ENCODE measurements at regions not wholly inside any gene's neighbourhood (a gene's known extent, or its start where the extent isn't known, plus 50 kb on each side); places are given as distances from the start of the nearest gene placed in this dataset.
A peak's percentile ranks its signal among the peaks of the same experiment; 100 is the strongest.

DNA sequence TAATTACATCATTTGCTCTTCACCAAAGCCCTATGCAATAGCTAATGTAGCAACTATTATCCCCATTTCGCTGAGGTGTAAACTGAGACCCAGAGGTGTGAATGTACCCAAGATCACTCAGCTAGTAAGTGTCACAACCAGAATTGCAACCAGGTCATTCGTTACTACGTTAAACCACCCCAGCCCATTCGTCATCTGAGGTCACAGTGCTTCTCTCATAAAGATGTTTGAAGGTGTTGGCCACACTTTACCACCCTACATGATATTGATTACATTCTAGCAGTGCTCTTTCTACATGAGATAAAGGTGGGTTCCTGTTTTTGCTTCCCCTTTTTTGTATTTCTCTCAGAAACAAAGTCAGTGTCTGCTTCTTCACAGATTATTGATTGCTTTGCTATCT, 195.3 kb downstream of the ZBTB18 start:
- Histone ChIP-seq H3K9me3 (no peaks in the 10 kb centered on the region), H3K4me3 (no peak overlapping the region), H3K36me3 (no peaks in the 10 kb centered on the region), H3K27ac (no peak overlapping the region), H3K27me3 (no peaks in the 10 kb centered on the region), H3K4me1 (no peaks in the 10 kb centered on the region)
- TF ChIP-seq, protein P1, sequence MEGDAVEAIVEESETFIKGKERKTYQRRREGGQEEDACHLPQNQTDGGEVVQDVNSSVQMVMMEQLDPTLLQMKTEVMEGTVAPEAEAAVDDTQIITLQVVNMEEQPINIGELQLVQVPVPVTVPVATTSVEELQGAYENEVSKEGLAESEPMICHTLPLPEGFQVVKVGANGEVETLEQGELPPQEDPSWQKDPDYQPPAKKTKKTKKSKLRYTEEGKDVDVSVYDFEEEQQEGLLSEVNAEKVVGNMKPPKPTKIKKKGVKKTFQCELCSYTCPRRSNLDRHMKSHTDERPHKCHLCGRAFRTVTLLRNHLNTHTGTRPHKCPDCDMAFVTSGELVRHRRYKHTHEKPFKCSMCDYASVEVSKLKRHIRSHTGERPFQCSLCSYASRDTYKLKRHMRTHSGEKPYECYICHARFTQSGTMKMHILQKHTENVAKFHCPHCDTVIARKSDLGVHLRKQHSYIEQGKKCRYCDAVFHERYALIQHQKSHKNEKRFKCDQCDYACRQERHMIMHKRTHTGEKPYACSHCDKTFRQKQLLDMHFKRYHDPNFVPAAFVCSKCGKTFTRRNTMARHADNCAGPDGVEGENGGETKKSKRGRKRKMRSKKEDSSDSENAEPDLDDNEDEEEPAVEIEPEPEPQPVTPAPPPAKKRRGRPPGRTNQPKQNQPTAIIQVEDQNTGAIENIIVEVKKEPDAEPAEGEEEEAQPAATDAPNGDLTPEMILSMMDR (IDR thresholded peaks at IDR 0.05): no peak
- intact Hi-C loops (cut with DNase I): no loop called here
- DNase-seq (no peak), ATAC-seq (no peak)

DNA sequence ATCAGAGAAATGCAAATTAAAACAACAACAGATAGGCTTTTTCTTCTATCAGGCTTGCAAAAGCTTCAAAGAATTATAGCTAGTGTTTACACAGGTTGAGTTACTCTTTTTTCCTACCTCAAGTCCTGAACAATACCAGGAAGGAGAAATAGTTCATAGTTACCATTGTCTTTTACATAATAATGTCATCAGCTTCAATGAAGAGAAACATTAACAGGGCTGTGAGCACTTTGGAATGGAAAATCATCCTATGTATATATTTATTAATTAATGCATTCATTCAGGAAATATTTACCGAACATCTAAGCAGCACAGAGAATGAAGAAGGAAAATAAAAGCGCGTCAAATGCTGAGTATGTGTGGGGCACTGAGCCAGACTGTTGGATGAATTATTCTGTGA, 197.3 kb downstream of the ZBTB18 start:
- Histone ChIP-seq H3K27ac (no peak overlapping the region), H3K36me3 (no peaks in the 10 kb centered on the region), H3K9me3 (no peaks in the 10 kb centered on the region), H3K4me3 (no peak overlapping the region), H3K4me1 (no peaks in the 10 kb centered on the region), H3K27me3 (no peaks in the 10 kb centered on the region)
- DNase-seq (no peak), ATAC-seq (no peak)
- TF ChIP-seq, protein P1 (IDR thresholded peaks at IDR 0.05): no peak
- intact Hi-C loops (cut with DNase I): no loop called here

DNA sequence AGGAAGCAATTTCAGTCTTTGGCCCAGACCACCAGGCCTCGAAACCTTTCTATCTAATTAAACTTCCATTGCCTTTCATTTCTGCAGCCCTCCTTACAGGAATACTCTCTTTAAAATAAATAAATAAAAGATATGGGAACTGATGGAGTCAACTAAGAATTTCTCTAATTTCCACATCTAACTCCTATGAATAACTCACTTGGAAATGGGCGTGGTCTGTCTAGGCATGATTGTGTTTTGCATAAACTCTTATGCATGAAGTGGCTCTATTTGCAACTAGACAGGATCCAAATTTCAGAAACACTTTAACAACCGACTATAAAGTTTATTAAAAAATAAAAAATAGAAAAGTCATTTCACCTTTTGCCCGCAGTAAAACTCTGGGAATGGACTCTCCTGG, 199.5 kb downstream of the ADSS2 start:
- H3K27ac ChIP-seq: no peak overlapping the region
- no peaks in the 10 kb centered on the region for H3K36me3 ChIP-seq
- H3K27me3 ChIP-seq: no peaks in the 10 kb centered on the region
- H3K4me3 ChIP-seq: no peak overlapping the region
- intact Hi-C loops (cut with DNase I): no loop called here
- TF ChIP-seq, protein P1 (IDR thresholded peaks at IDR 0.05): no peak
- H3K4me1 ChIP-seq: no peaks in the 10 kb centered on the region
- DNase-seq (no peak), ATAC-seq (no peak)
- no peaks in the 10 kb centered on the region for H3K9me3 ChIP-seq

DNA sequence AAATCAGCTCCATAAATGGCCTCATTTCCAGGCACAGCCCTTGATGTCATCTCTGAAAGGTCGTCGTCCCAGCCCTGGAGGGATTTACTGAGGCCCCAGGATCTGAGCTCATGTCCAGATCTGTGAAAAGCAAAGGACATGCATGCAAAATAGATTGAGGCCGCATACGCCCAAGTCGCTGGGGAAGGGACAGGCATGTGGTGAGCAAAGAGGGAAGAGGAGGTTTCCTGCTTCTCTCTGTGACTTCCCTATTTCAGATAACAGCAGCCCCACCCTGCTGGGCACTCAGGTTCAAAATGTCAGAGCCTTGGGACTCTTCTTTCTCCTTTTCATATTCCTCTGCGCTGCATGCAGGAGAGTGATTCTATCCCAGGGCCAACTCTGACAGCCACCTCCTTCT, 197.2 kb downstream of the ADSS2 start:
- ATAC-seq (peak; percentile 95), DNase-seq (no peak)
- Histone ChIP-seq H3K27ac (no peak overlapping the region), H3K36me3 (no peaks in the 10 kb centered on the region), H3K4me3 (no peak overlapping the region), H3K27me3 (no peaks in the 10 kb centered on the region), H3K4me1 (no peaks in the 10 kb centered on the region), H3K9me3 (no peaks in the 10 kb centered on the region)
- intact Hi-C loops (cut with DNase I): no loop called here
- TF ChIP-seq, protein P1 (IDR thresholded peaks at IDR 0.05): no peak

DNA sequence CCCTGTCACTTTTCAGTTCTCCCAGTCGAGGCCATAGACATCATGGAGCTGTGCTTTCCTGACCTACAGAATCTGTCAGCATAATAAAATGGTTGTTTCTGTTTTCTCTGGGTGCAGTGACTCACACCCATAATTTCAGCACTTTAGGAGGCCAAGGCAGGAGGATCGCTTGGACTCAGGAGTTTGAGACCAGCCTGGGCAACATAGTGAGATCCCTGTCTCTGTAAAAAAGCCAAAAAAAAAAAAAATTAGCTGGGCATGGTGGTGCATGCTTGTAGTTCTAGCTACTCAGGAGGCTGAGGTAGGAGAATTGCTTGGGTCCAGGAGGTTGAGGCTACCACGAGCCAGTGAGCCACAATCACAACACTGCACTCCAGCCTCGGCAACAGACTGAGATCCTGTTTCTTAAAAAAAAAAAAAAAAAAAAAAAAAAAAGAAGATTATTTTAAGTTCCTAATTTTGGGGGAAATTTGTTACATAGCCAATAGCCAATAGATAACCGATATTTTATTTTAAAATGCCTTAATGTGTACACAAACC, 196.2 kb downstream of the ADSS2 start:
- Histone ChIP-seq H3K27ac (no peak overlapping the region), H3K4me1 (no peaks in the 10 kb centered on the region), H3K27me3 (no peaks in the 10 kb centered on the region), H3K4me3 (no peak overlapping the region), H3K36me3 (no peaks in the 10 kb centered on the region), H3K9me3 (no peaks in the 10 kb centered on the region)
- TF ChIP-seq, protein P1 (IDR thresholded peaks at IDR 0.05): no peak
- DNase-seq (no peak), ATAC-seq (no peak)
- intact Hi-C loops (cut with DNase I): no loop called here

DNA sequence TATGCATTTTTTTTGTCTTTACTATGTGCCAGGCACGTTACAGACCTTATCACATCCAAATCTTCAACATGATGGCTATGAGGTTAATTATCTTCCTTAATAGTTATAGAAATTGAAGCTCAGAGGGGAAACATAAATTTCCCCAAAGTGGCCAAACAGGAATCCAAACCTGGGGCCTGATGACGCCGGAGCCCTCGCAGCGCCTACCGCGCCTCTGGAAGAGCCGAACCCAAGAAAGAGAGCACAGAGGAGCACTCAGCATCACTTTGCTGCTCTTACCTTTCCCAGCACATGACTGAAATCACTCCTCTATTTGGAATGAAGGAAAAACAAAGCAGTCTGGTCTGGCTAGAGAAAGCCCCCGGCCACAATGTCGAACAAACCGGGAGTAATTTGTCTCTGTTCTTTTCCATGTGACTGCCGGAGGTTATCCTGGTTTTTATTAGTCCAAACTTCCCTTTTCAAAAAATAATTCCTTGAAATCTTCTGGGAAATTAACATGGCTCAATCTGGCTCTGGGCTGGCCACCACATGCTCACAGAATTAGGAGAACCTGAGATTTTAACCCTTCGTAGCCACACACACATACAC, 195.5 kb downstream of the ADSS2 start:
- Histone ChIP-seq H3K36me3 (no peaks in the 10 kb centered on the region), H3K9me3 (no peaks in the 10 kb centered on the region), H3K4me1 (no peaks in the 10 kb centered on the region), H3K4me3 (no peak overlapping the region), H3K27ac (no peak overlapping the region), H3K27me3 (no peaks in the 10 kb centered on the region)
- DNase-seq (no peak), ATAC-seq (no peak)
- intact Hi-C loops (cut with DNase I): no loop called here
- TF ChIP-seq, protein P1 (IDR thresholded peaks at IDR 0.05): no peak

All from upper lobe of right lung (tissue), 1 donor.